Panc1 (cell line): ENCODE measurements at regions not wholly inside any gene's neighbourhood (a gene's known extent, or its start where the extent isn't known, plus 50 kb on each side); places are given as distances from the start of the nearest gene placed in this dataset.
"Not testable (repeated sequence)": the region's sequence is repeated elsewhere in the genome, so short reads cannot be mapped to it uniquely, and the experiment has no call there.

ENCODE experiments used
- CTCF ChIP-seq: fragments of 450-650 bp; IDR thresholded peaks from 2 replicates; pipeline ENCODE4 v1.5.1; 2017; ENCODE audit warnings: mild to moderate bottlenecking
- POLR2AphosphoS5 ChIP-seq: IDR thresholded peaks from 2 replicates; pipeline ENCODE4 v1.6.1; 2012; ENCODE audit warnings: mild to moderate bottlenecking, low read depth, low read length, moderate library complexity

- TF ChIP-seq POLR2AphosphoS5, CTCF: not testable (repeated sequence)
Observed at GRCh38 chr5:100066020-100066419, 469.2 kb upstream of the FAM174A start.
